ENCODE measurements at regions not wholly inside any gene's neighbourhood (a gene's known extent, or its start where the extent isn't known, plus 50 kb on each side); places are given as distances from the start of the nearest gene placed in this dataset.

DNA sequence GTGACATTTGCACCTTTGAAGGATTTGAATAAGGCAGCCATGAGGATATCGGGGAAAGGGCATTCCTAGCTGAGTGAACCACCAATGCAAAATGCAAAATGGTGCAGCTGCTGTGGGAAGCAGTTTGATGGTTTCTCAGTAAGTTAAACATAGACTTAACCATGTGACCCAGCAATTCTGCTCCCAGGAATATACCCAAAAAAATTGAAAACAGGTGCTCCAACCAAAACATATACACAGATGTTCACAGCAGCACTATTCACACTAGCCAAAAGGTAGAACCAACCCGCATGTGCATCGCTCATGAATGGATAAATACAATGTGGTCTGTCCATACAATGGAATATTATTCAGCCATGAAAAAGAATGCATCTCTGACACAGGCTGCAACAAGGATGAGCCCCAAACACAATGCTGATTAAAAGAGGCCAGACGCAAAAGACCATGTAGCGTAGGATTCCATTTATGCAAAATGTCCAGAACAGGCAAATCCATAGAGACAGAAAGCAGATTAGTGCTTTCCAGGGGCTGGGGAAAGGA, 215.0 kb upstream of the MYL2 start:
- TF ChIP-seq, protein P1, sequence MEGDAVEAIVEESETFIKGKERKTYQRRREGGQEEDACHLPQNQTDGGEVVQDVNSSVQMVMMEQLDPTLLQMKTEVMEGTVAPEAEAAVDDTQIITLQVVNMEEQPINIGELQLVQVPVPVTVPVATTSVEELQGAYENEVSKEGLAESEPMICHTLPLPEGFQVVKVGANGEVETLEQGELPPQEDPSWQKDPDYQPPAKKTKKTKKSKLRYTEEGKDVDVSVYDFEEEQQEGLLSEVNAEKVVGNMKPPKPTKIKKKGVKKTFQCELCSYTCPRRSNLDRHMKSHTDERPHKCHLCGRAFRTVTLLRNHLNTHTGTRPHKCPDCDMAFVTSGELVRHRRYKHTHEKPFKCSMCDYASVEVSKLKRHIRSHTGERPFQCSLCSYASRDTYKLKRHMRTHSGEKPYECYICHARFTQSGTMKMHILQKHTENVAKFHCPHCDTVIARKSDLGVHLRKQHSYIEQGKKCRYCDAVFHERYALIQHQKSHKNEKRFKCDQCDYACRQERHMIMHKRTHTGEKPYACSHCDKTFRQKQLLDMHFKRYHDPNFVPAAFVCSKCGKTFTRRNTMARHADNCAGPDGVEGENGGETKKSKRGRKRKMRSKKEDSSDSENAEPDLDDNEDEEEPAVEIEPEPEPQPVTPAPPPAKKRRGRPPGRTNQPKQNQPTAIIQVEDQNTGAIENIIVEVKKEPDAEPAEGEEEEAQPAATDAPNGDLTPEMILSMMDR (IDR thresholded peaks at IDR 0.05; ENCODE audit: low read depth, low read length) = no peak
- DNase-seq (ENCODE audit: low read depth, low spot score) = no peak
- Histone ChIP-seq H3K27ac (ENCODE audit: low read depth, low read length) (no peak overlapping the region), H3K9me3 (ENCODE audit: control insufficient read depth, insufficient read depth, low read length) (no peaks in the 10 kb centered on the region), H3K4me3 (ENCODE audit: low read depth, low read length) (no peak overlapping the region), H3K27me3 (ENCODE audit: control insufficient read depth, insufficient read depth, low read length) (no peaks in the 10 kb centered on the region)
- ChIA-PET POLR2A (no interaction called here), CTCF (no interaction called here)

DNA sequence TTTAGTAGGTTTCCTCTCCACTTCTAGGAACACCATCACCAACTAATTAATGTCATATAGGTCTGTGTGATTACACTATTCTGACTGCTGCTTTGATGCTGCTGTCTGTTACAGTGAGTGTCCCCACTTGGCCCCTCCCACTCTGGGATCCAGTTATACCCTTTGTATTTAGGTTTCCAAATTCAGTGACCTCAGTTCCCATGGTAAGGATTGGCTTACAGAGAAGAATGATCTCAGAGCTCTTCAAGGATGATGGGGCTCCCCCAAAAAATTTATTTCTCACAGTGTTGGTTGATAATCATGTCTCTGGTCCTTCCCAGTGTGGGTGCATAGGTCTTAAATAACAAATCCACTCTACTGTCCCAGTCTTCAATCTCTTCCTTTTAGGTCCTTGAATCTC, 210.0 kb upstream of the MYL2 start:
- TF ChIP-seq, protein P1 (IDR thresholded peaks at IDR 0.05; ENCODE audit: low read depth, low read length) = no peak
- CTCF ChIA-PET = interaction anchor here (0.5 kb wide), 1 partner anchor 90 kb away, joined by 3 read pairs; no protein-coding TSS in a partner anchor
- no peak overlapping the region for H3K27ac ChIP-seq (ENCODE audit: low read depth, low read length)
- H3K27me3 ChIP-seq (ENCODE audit: control insufficient read depth, insufficient read depth, low read length) = no peaks in the 10 kb centered on the region
- no peak for DNase-seq (ENCODE audit: low read depth, low spot score)
- no peaks in the 10 kb centered on the region for H3K9me3 ChIP-seq (ENCODE audit: control insufficient read depth, insufficient read depth, low read length)
- no peak overlapping the region for H3K4me3 ChIP-seq (ENCODE audit: low read depth, low read length)
- POLR2A ChIA-PET = no interaction called here

DNA sequence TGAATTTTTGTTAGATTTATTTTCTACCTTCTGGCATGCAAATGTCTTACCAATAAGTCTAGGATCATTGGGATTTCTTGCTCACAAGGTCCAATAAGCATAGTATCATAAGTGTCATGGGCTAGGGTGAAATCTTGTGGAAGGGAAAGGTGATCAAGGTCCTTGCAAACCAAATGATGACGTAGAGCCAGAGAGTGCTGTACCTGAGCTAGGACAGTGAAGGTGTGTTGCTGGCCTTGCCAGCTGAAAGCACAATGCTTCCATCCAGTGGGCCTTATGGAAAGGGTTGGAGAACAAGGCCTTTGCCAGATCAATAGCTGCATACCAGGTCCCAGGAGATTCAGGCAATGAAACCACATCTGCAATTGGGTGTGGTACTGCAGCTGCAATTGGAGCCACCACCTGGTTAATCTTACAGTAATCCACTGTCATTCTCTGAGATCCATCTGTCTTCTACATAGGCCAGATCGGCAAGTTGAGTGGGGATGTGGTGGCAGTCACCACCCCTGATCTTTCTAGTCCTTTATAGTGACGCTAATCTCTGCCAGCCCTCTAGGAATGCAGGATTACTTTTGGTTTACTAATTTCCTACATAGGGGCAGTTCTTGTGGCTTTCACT, 208.9 kb upstream of the MYL2 start:
- ChIA-PET POLR2A (no interaction called here), CTCF (no interaction called here)
- no peak for DNase-seq (ENCODE audit: low read depth, low spot score)
- TF ChIP-seq, protein P1 (IDR thresholded peaks at IDR 0.05; ENCODE audit: low read depth, low read length) = no peak
- no peak overlapping the region for H3K4me3 ChIP-seq (ENCODE audit: low read depth, low read length)
- H3K27me3 ChIP-seq (ENCODE audit: control insufficient read depth, insufficient read depth, low read length) = no peaks in the 10 kb centered on the region
- no peaks in the 10 kb centered on the region for H3K9me3 ChIP-seq (ENCODE audit: control insufficient read depth, insufficient read depth, low read length)
- peak overlapping the region; percentile 11 for H3K27ac ChIP-seq (ENCODE audit: low read depth, low read length)

DNA sequence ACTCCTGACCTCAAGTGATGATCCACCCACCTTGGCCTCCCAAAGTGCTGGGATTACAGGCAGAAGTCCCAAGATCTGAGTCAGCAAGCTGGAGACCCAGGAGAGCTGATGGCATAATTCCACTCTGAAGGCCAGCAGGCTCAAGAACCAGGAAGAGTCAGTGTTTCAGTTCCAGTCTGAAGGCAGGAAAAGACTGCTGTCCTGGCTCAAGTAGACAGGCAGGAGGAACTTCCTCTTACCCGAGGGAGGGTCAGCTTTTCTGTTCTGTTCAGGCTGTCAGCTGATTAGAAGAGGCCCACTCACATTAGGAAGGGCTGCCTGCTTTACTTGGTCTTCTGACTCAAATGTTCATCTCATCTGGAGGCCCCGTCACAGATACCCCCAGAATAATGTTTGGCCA, 206.0 kb upstream of the MYL2 start:
- peaks cover 5% of the 10 kb centered on the region for H3K27me3 ChIP-seq (ENCODE audit: control insufficient read depth, insufficient read depth, low read length)
- ChIA-PET CTCF (no interaction called here), POLR2A (no interaction called here)
- TF ChIP-seq, protein P1 (IDR thresholded peaks at IDR 0.05; ENCODE audit: low read depth, low read length) = no peak
- H3K9me3 ChIP-seq (ENCODE audit: control insufficient read depth, insufficient read depth, low read length) = no peaks in the 10 kb centered on the region
- no peak overlapping the region for H3K4me3 ChIP-seq (ENCODE audit: low read depth, low read length)
- no peak for DNase-seq (ENCODE audit: low read depth, low spot score)
- H3K27ac ChIP-seq (ENCODE audit: low read depth, low read length) = no peak overlapping the region

DNA sequence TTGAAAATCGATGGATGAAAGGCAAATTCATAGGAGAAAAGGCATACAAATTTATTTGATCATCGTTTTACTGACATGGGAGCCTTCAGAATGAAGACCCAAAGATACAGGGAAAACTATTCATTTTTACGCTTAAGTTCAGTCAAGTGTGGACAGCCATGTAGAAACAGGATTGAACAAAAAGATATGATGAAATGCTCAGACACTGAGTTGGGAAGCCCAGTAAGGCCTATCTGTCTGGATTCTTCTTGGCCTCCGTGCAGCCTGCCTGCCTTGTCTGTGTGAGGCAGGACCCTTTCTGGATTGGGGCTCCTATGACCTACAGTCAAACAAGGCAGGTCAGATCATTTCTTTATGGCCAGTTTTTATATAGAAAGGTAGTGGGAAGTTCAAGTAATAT, 203.8 kb upstream of the MYL2 start:
- POLR2A ChIA-PET = no interaction called here
- no peak for DNase-seq (ENCODE audit: low read depth, low spot score)
- TF ChIP-seq, protein P1 (IDR thresholded peaks at IDR 0.05; ENCODE audit: low read depth, low read length) = no peak
- H3K27me3 ChIP-seq (ENCODE audit: control insufficient read depth, insufficient read depth, low read length) = peaks cover 5% of the 10 kb centered on the region
- no peak overlapping the region for H3K4me3 ChIP-seq (ENCODE audit: low read depth, low read length)
- H3K27ac ChIP-seq (ENCODE audit: low read depth, low read length) = no peak overlapping the region
- CTCF ChIA-PET = no interaction called here
- H3K9me3 ChIP-seq (ENCODE audit: control insufficient read depth, insufficient read depth, low read length) = no peaks in the 10 kb centered on the region
